Right ventricle myocardium superior (tissue), 1 donor: ENCODE measurements at regions not wholly inside any gene's neighbourhood (a gene's known extent, or its start where the extent isn't known, plus 50 kb on each side); places are given as distances from the start of the nearest gene placed in this dataset.

ENCODE experiments used
- ATAC-seq: fragments of 200-7000 bp; cut with Tn5 transposase; one replicate; pipeline ENCODE4 v1.9.1; 2020; ENCODE audit warnings: mild to moderate bottlenecking; ENCODE audit not compliant: poor library complexity
- DNase-seq: peaks from one replicate; pipeline ENCODE4 v3.0.0-alpha.2; 2020
- intact Hi-C: fragments of 100-400 bp; cut with DNase I; formaldehyde crosslinking; loops from one replicate; pipeline ENCODE4 v1.11.2; 2022
- donor health status: DM: no; HTN: yes; CAD: no; lungs with severe emphysema.

- DNase-seq (no peak), ATAC-seq (no peak)
- intact Hi-C loops = no loop called here
Measured at GRCh38 chr3:166243511-166243910, 406.3 kb upstream of the BCHE start.

- ATAC-seq = no peak
- no peak for DNase-seq
- intact Hi-C loops = no loop called here
Measured at GRCh38 chr3:166223120-166223519, 385.9 kb upstream of the BCHE start.

GRCh38 chr3:166211451-166211850 is 374.2 kb upstream of the BCHE start:
- no peak for DNase-seq
- intact Hi-C loops = no loop called here
- no peak for ATAC-seq

- intact Hi-C loops = no loop called here
- ATAC-seq (no peak), DNase-seq (no peak)
Measured at GRCh38 chr3:166209701-166210100, 372.5 kb upstream of the BCHE start.

DNA sequence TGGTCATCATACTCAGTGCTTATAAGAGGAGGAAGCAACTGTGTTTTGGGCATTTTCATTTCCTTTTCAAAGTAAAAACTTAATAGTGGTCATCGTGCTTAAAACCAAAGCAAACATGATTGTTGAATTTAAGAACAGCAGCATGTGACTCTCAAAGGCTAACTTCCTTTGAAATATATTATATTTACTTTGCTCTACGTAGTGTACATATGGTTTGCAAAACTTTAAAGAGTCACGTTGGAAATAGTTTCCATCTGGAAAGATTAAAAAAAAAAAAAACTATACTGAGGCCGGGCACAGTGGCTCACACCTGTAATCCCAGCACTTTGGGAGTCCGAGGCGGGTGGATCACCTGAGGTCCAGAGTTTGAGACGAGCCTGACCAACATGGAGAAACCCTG is 367.9 kb upstream of the BCHE start:
- DNase-seq = no peak
- no peak for ATAC-seq
- intact Hi-C loops = no loop called here

GRCh38 chr3:166201476-166201875 is 364.3 kb upstream of the BCHE start:
- intact Hi-C loops = no loop called here
- DNase-seq = no peak
- no peak for ATAC-seq

DNA sequence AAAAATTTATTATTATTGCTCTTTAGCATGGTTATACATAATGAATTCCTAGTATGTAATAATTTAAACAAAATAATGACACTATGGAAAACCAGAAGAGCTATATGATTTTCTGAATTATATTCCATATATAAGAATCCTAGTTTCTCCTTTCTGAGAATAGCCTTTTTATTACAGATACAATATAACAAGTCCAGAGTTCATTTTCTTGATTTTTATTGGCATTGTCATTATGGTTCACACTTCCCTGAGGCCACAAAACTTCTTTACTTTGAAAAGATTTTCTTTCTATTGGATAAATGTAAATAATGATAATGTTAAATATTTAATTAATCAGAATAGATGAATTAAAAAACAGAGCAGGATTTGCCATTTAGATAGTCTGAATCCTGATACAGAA is 362.3 kb upstream of the BCHE start:
- intact Hi-C loops = no loop called here
- ATAC-seq (no peak), DNase-seq (no peak)

DNA sequence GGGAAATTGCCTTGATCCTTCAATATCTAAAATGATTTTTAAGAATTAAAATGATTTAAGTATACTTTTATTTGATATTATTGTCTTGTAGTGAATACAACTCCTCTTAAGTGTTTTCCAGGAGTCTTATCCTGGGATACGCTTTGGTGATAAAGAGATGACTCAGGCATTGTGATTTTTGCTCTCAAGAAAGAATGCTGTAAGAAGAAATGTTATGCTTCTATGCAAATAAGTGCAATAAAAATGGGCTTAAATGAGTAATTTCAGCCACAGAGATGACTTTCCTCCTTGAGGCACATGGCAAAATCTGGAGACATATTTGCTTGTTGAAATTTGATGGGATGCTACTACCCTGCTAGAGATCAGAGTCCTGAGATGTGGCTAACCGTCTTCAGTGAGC is 358.6 kb upstream of the BCHE start:
- intact Hi-C loops = no loop called here
- ATAC-seq (no peak), DNase-seq (no peak)

- intact Hi-C loops = no loop called here
- no peak for ATAC-seq
- no peak for DNase-seq
Measured at GRCh38 chr3:166191411-166191810, 354.2 kb upstream of the BCHE start.

GRCh38 chr3:166190360-166190759 is 353.1 kb upstream of the BCHE start:
- DNase-seq = no peak
- ATAC-seq = no peak
- intact Hi-C loops = no loop called here

DNA sequence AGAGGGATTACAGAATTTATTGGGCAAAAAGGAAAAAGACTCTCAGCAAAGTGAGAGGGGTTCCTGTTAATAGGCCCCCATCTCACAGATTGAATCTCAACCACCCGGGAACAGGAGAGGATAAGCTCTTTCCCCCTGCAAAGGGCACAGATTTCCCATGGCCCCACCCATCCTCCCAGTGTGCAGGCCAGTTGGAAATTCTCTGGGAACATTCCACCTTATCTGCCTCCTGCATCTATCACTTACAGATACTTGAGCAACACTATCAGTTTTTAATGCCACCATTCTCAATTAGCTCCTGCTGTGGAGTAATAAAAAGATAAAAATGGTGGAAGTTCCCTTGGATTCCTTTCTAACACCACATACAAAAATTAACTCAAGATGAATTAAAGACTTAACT is 350.0 kb upstream of the BCHE start:
- no peak for ATAC-seq
- intact Hi-C loops = no loop called here
- no peak for DNase-seq

GRCh38 chr3:166186003-166186402 is 348.8 kb upstream of the BCHE start:
- ATAC-seq (no peak), DNase-seq (no peak)
- intact Hi-C loops = no loop called here

DNA sequence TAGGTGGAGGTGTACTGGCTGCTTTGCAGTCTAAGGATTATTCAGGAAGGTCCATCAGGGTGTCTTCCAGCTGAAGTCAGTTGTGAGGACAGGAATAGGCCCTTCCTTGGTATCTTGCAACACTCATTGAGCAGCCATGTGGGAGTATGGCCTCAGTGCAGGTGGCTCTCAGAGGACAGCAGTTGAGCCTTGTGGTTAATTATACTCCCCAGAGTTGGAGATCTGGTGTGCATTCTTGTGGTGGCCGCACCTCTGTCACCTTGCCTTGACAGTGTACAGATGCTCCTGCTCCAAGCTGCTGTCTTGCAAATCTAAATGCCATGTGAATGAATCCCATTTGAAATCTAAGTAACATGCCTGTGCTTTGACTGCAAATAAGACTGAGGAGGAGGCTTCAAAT is 339.9 kb upstream of the BCHE start:
- DNase-seq (no peak), ATAC-seq (no peak)
- intact Hi-C loops = no loop called here

- no peak for DNase-seq
- no peak for ATAC-seq
- intact Hi-C loops = no loop called here
Measured at GRCh38 chr3:166171695-166172094, 334.5 kb upstream of the BCHE start.

- intact Hi-C loops = no loop called here
- ATAC-seq = no peak
- no peak for DNase-seq
Measured at GRCh38 chr3:166169681-166170080, 332.5 kb upstream of the BCHE start.

DNA sequence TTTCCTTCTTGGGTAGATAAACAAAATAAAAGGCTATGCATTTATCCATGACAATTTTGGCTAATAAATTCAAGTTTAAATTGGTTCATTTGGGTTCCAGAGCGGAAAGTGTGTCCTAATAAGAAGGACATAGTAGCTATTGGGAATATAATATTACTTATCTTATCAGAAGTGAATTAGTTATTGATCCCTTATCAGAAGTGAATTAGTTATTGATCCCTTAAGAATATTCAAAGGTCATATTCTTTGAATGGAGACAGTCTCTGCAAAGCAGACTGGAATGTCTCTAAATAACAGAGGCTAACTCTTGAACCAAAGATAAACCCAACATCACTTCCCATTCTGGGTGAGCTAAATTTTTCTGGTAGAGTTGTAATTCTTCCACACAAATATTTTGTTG is 290.7 kb upstream of the BCHE start:
- ATAC-seq (no peak), DNase-seq (no peak)
- intact Hi-C loops = no loop called here

DNA sequence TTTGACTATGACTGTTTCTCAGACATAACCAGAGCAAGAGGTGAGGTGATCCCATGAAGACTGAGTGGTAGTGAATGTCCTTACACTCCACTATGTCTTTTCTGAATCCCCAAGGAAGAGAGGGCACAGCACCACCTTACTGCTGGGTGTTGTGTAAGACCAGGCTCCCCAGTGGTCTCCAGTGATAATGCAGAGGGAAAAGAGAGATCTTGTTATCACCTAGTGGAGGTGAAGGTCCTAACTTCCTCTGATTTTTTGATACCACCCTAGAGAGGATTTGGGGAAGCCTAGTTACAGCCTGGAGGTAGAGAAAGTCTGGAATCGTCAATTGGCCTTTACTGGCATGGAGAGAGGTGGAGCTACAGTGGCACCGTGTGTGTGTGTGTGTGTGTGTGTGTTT is 288.0 kb upstream of the BCHE start:
- no peak for ATAC-seq
- no peak for DNase-seq
- intact Hi-C loops = no loop called here

DNA sequence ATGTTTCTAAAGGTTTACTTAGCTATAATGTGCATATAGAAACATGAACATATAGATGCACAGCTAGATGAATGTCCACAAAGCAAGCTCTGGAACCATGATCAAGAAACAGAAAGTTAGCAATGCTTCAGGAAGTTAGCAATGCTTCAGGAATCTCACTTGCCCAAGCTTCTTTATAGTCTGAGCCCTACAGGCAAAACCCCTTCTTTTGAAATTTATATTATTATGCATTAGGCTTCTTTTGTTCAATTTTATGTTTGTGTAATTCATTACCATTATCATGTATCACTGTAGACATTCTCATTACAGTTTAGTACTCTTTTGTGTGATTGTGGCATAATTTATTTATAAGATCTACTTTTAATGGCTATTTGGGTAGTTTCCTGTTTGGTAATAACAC is 286.4 kb upstream of the BCHE start:
- no peak for DNase-seq
- intact Hi-C loops = no loop called here
- ATAC-seq = no peak

GRCh38 chr3:166123088-166123487 is 285.9 kb upstream of the BCHE start:
- no peak for DNase-seq
- intact Hi-C loops = no loop called here
- no peak for ATAC-seq

DNA sequence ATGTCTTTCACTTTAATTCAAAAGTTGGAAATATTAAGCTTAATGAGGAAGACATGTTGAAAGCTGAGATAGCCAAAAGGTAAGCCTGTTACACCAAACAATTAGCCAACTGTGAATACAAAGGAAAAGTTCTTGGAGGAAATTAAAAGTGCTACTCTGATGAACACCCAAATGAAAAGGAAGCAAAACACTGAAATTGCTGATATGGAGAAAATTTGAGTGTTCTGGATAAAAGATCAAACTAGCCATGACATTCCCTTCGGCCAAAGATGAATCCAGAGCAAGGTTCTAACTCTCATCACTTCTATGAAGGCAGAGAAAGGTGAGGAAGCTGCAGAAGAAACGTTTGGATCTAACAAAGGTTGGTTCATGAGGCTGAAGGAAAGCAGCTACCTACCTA is 280.8 kb upstream of the BCHE start:
- ATAC-seq (no peak), DNase-seq (no peak)
- intact Hi-C loops = no loop called here

GRCh38 chr3:166114448-166114847 is 277.2 kb upstream of the BCHE start:
- intact Hi-C loops = no loop called here
- ATAC-seq (no peak), DNase-seq (no peak)

GRCh38 chr3:166111562-166111961 is 274.3 kb upstream of the BCHE start:
- ATAC-seq (no peak), DNase-seq (no peak)
- intact Hi-C loops = no loop called here
